ENCODE measurements at regions not wholly inside any gene's neighbourhood (a gene's known extent, or its start where the extent isn't known, plus 50 kb on each side); places are given as distances from the start of the nearest gene placed in this dataset.

DNA sequence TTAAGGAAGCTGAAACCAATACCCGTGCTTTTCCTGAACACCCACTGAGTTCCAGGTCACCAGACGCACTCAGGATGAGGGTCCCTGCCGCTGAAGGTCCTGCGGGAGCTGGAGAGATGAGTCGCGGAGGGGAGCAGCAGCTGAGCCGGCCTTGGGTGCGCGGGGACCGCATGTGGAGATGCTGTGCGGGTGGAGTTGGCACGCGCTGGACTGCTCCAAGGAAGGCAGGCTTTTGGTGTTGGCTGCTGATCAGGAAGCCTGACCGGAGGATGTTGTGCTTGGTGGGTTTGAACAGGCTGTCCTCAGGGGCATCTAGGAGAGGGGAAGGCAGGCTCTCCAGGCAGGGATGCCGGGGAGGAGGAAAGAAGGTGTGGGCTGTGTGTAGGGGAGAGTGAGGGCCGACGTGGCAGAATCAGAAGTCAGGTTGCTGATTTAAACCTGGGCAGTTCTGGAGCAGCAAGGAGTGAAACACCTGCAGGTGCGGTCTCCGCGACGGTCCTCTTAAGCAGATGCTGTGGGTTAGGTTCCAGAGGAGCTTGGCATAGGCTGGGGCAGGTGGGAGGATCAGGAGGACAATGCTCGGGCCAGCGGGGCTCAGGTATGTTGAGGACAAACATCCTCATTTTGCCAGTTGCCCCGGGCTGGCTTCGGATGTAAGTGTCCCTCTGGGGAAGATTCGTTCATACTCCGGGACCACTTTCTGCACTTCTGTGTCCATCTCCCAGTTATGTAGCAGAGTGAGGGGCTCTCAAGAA, 197.5 kb upstream of the B3GAT1 start:
- H3K4me3 ChIP-seq (ENCODE audit: low read depth, low read length): no peak overlapping the region
- ChIA-PET POLR2A (no interaction called here), CTCF (interaction anchor here (0.6 to 0.7 kb wide), 3 partner anchors 44 to 260 kb away, joined by 3 read pairs; no protein-coding TSS in a partner anchor)
- no peaks in the 10 kb centered on the region for H3K9me3 ChIP-seq (ENCODE audit: control insufficient read depth, insufficient read depth, low read depth, low read length)
- H3K27ac ChIP-seq (ENCODE audit: extremely low read depth, low read depth, low read length): no peak overlapping the region
- no peaks in the 10 kb centered on the region for H3K36me3 ChIP-seq (ENCODE audit: control insufficient read depth in 2 of 2, insufficient read depth in 1 of 2, low read length in 2 of 2)
- no peaks in the 10 kb centered on the region for H3K4me1 ChIP-seq (ENCODE audit: control insufficient read depth, insufficient read depth, low read length)
- TF ChIP-seq ZFP3 (tag by site-specific recombination; IDR thresholded peaks at IDR 0.05; ENCODE audit: low read depth) (no peak), ZNF121 (tag by site-specific recombination; IDR thresholded peaks at IDR 0.05) (no peak), ZNF37A (tag by site-specific recombination; IDR thresholded peaks at IDR 0.05) (no peak), ZNF366 (tag by site-specific recombination; conservative IDR thresholded peaks at IDR 0.05) (no peak), INSM2 (tag by site-specific recombination; IDR thresholded peaks at IDR 0.05) (no peak), ZNF423 (tag by site-specific recombination; IDR thresholded peaks at IDR 0.05) (no peak), ZNF837 (tag by site-specific recombination; IDR thresholded peaks at IDR 0.05) (no peak), ZNF629 (tag by site-specific recombination; IDR thresholded peaks at IDR 0.05) (no peak), SP2 (tag by site-specific recombination; IDR thresholded peaks at IDR 0.05) (no peak), SP7 (tag by site-specific recombination; IDR thresholded peaks at IDR 0.05) (no peak), ZNF221 (tag by site-specific recombination; IDR thresholded peaks at IDR 0.05; ENCODE audit: borderline replicate concordance) (no peak), ZXDB (tag by site-specific recombination; IDR thresholded peaks at IDR 0.05) (no peak), ZNF785 (tag by site-specific recombination; IDR thresholded peaks at IDR 0.05) (no peak), PATZ1 (tag by site-specific recombination; IDR thresholded peaks at IDR 0.05) (no peak)
- TF ChIP-seq, protein P1, sequence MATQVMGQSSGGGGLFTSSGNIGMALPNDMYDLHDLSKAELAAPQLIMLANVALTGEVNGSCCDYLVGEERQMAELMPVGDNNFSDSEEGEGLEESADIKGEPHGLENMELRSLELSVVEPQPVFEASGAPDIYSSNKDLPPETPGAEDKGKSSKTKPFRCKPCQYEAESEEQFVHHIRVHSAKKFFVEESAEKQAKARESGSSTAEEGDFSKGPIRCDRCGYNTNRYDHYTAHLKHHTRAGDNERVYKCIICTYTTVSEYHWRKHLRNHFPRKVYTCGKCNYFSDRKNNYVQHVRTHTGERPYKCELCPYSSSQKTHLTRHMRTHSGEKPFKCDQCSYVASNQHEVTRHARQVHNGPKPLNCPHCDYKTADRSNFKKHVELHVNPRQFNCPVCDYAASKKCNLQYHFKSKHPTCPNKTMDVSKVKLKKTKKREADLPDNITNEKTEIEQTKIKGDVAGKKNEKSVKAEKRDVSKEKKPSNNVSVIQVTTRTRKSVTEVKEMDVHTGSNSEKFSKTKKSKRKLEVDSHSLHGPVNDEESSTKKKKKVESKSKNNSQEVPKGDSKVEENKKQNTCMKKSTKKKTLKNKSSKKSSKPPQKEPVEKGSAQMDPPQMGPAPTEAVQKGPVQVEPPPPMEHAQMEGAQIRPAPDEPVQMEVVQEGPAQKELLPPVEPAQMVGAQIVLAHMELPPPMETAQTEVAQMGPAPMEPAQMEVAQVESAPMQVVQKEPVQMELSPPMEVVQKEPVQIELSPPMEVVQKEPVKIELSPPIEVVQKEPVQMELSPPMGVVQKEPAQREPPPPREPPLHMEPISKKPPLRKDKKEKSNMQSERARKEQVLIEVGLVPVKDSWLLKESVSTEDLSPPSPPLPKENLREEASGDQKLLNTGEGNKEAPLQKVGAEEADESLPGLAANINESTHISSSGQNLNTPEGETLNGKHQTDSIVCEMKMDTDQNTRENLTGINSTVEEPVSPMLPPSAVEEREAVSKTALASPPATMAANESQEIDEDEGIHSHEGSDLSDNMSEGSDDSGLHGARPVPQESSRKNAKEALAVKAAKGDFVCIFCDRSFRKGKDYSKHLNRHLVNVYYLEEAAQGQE (tag by site-specific recombination; IDR thresholded peaks at IDR 0.05): no peak

DNA sequence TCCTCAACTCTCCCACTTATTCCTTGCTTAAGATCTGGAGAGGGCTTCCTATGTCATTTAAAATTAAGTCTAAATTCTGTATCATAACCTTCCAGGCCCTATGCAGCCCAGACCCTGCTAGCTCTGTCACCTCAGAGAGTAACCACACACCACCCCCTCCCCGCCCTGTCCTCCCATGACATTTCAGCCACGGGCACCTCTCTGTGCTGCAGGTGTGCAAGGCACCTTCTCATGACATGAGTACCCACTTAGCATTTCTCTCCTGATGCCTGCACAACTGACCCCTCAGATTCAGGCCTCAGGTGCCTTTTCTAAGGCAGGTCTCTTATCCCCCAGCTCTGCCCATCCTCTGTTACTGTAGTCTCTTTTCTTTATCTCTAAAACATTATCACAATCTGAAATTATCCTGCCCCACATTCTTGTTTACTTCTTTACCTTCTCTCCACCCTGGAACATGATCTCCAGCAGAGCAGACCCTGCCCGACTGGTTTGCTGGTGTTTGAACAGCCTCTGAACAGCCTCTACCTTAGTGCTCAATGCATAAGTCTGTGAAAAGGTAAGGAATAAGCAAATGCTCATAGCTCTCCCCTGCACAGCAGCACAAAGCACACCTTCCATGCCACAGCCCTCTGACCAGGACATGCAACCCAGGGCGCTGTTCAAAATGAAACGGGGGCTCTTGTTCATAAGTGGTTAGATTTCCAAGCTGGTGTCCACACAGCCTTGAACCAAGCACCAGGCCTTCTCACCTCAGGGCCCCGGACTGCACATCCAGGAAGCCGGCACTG, 196.1 kb upstream of the B3GAT1 start:
- Histone ChIP-seq H3K27ac (ENCODE audit: extremely low read depth, low read depth, low read length) (no peak overlapping the region), H3K9me3 (ENCODE audit: control insufficient read depth, insufficient read depth, low read depth, low read length) (no peaks in the 10 kb centered on the region), H3K4me1 (ENCODE audit: control insufficient read depth, insufficient read depth, low read length) (no peaks in the 10 kb centered on the region), H3K4me3 (ENCODE audit: low read depth, low read length) (no peak overlapping the region), H3K36me3 (ENCODE audit: control insufficient read depth in 2 of 2, insufficient read depth in 1 of 2, low read length in 2 of 2) (no peaks in the 10 kb centered on the region)
- CTCF ChIA-PET: interaction anchor here (0.7 kb wide), 1 partner anchor 105 kb away, joined by 4 read pairs; no protein-coding TSS in a partner anchor
- POLR2A ChIA-PET: no interaction called here
- no peak for TF ChIP-seq KLF1 (tag by site-specific recombination; IDR thresholded peaks at IDR 0.05)
- TF ChIP-seq ZNF776 (tag by site-specific recombination; IDR thresholded peaks at IDR 0.05; ENCODE audit: borderline replicate concordance): no peak

Data from HEK293 (cell line).